ENCODE measurements at regions not wholly inside any gene's neighbourhood (a gene's known extent, or its start where the extent isn't known, plus 50 kb on each side); places are given as distances from the start of the nearest gene placed in this dataset.
A peak's percentile ranks its signal among the peaks of the same experiment; 100 is the strongest.

DNA sequence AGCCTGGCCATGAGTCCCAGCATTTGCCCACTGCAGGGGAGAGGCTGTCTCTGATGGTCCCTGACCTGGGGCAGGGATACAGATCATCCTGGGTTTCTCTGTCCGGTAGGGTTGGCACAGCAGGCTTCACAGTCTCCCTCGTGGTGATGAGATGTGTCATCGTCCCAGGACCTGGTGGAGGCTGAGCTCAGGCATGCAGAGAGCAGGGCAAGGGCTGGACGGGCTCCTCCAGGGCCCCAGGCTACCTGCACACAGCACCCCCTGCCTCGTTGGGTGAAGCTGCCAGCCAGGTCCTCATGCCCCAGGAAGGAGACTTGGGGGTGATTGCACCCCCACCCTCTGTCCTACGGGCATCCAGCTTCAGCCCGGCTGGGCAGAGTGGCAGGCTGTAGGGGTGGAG, 155.8 kb upstream of the GSE1 start:
- no peak for DNase-seq (ENCODE audit: low spot score)

DNA sequence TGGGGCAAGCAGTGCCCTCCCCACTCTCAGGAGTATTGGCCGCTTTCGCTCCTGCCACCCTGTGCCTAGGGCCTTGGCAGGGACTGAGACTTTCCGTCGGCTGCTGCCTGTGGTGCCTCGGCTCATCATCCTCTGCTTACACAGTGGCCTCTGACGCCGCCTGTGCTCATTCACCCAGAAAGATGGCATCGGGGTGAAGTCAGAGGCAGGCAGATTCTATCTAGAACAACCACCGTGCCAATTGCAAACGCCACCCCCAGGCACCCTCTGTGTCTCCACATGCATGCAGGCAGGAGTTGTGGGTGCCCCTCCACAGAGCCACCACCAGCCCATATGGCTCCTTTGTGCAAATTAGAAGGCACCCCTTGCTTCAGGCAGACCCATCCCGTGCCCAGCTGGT, 154.2 kb upstream of the GSE1 start:
- DNase-seq (ENCODE audit: low spot score): no peak

DNA sequence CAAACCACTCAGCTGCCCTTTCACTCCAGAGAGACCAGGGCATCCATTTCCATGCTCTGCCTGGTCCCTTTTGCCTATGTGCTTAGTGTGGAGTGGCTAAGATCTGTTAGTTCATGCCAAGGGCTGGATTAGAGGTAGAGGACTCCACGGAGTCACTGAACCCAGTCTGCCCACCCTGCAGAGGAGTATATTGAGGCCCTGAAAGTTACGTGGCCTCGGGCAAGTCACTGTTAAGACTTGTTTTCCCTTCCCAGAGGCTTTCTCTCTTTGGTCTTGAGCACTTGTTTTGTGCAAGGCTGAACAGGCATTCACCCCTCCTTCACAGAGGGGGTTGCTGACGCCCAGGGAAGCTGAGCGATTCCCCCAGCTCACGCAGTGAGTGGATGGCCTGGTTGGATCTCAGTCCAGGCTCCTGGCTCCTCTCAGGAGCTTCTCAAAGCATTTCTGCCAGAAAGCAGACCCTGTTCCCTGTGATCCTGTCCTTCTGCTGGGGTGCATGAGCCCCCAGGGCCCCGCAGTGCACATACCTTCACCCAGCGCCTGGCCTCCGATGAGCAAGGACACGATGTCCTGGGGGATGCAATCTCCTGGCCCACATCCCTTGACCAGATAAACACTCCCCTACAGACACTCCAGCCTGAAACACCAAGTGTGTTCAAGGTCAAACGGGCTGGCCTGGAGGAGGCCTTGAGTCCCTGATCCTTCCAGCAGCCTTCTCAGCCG, 153.4 kb upstream of the GSE1 start:
- DNase-seq (ENCODE audit: low spot score): no peak

DNA sequence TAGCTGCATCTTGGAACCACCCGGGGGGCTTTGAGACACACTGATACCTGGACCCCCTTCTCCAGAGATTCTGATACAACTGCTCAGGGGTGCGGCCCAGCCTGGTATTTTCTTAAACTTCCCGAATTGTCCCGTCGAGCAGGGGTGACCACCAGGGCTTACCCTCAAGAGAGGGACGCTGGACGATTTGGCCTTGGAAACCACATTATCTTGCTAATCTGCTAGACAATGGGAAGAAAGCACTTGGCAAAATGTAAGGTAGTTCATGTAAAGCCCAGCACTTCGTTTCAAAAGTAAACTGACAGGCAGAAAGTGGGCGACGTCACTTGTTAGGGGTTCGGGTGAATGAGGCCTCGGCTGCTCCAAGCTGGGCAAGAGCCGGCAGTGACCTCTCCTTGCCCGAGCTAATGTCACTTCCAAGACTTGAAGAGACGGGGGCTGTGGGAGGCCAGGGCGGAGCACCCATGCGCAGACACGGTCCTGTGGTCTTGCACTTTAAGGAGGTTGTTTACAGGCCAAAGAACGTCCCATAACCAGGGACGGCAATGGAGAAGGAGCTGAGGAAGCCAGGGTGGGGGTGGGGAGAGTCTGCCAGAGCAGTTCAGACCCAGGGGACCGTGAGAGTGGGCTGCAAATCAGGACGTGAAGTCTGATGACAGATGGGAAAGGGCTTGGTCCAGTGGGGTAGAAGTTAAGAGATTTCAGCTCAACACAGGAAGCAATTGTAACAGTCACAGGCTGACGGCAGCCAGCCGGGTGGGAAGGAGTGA, 152.7 kb upstream of the GSE1 start:
- DNase-seq (ENCODE audit: low spot score): no peak

DNA sequence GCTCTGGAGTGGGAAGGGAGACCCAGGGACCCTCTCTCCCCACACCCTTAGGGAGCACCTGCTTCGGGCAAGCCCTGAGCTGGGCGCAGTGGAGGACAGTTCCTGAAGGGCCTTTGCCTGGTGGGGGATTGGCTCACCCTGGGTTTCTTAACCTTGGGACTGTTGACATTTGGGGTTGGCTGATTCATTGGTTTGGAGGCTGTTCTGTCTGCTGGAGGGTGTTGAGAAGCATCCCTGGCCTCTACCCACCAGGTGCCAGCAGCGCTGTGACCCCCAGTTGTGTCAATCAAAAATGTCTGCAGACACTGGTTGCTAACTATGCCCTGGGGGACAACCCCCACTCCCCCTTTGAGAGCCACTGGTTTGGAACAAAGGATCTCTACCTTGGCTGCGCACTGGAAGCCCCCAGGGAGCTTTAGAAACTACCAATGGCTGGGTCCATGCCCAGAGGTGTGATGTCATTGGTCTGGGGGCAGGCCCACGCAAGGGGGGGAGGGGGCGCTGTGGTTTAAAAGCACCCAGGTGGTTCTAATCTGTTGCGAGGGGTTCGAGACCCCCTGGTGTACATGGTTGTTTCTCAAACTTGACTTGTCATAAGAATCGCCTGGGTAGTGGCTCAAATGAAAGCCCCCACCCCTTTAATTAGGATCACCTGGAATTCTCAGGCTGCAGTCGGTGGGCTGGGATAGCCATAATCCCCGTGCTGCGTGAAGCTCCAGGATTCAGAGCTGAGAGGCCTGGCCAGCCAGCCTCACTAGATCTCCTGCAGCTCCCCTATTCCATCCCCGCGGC, 151.9 kb upstream of the GSE1 start:
- no peak for DNase-seq (ENCODE audit: low spot score)

DNA sequence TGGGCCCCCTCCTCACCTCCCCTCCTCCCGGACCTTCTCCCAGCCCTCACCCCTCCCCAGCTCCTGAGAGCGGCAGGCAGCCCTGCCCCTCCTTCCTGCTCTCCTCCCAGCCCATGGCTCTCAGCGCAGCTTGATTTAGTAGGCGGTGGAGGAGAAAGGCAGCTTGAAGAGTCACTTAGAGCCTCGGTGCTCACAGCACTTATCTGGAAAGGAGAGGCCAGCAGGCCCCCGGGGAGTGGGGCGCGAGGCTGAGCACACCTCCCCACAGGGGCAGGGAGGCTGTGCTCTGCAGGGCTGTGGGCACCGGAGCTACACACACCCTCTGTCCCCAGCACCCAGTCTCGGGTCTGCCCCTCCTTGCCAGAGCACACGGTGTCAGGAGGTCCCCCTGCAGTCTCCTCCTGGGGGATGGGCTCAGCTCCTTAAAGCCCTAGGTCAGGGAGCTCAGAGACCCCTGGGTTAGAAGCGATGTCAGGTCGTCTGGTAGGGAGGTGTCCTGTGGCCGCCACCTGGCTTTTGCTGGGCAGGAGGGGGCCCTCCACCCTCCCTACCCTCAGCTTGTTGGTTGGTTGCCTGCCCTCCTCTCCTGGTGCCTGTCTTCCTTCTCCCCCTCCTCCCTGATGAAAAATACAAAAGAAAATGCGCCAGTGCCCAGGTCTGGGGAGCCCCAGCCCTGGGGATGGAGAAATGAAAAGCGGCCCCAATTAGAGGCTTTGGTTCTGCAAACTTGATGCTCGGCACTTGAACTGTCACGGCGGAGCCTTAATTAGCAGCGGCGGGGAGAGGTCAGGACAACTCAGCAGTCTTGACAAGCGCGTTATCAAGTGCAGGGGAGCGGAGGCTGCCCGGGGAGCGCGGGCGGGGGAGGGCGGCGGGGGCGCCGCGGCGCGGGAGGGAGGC, 151.1 kb upstream of the GSE1 start:
- peak; percentile 63 for DNase-seq (ENCODE audit: low spot score)

DNA sequence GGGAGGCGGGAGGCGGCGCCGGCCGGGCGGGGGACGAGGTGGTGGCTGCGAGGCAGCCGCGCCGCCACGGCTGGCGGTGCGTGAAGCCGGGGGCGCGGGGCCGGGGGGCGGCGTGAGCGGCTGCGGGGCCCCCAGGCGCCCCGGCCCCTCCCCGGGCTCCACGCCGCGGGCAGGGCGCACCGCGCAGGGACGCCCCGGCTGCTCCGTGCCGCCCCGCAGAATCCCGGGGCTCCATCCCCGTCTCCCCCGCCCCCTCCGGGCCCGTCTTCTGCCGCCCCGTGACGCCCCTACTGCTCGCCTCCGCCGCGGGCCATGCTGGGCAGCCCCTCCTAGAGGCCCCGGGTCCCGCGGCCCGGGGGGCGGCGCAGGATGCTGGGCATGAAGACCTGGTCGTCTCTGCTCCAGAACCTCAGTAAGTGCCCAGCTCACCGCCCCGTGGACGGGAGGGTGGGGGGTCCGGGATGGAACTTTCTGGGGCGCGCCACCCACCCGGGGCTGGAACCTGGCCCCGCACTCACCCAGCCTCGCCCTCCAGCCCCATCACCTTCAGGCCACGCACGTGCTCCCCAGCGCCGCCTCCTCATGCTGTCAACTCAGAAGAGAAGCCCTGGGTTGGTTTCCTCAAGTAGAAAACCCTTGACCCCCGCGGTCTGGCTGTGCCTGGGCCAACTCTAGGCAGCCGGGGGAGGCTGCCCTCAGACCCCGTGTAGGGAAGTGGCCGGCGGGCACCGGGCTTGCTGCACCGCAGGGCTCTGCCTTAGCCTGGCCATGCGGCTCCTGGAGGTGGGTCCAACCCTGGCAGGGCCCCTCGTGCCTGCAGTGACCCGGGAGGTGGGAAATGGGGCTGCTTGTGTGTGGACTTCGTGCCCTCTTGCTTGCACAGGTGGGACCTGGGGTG, 150.2 kb upstream of the GSE1 start:
- DNase-seq (ENCODE audit: low spot score): no peak

DNA sequence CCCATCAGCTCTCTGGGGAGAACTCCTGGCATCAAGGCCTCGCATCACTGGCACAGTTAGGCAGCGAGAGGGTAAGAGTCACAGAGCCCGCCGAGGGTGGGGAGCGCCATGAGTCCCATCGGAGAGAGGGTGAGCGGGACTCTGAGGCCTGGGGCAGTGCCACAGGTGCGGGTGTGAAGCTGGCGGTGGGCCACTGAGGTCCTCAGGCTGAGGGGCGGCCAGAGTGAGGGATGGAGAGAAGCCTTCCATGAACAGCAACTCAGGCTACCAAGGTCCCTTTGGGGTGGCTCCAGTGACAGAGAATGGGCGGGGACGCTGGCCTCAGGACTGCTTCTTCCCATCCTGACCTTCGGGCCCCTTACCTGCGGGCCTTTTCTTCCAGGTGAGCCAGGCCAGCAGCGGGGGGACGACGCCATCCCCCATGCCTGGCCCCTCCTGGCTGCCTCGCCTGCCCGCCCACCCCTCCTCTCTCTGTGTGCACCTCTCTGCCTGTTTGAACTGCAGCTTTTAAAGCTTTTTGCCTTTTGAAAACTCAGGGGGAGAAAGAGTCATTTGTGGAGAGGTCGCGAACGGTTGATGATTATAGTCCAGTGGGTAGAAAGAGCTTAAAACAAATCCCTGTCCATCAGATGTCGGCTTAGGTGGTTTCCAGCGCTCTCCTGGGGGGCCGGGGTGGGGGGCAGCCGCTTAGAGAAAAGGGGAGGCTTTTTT, 149.3 kb upstream of the GSE1 start:
- no peak for DNase-seq (ENCODE audit: low spot score)

DNA sequence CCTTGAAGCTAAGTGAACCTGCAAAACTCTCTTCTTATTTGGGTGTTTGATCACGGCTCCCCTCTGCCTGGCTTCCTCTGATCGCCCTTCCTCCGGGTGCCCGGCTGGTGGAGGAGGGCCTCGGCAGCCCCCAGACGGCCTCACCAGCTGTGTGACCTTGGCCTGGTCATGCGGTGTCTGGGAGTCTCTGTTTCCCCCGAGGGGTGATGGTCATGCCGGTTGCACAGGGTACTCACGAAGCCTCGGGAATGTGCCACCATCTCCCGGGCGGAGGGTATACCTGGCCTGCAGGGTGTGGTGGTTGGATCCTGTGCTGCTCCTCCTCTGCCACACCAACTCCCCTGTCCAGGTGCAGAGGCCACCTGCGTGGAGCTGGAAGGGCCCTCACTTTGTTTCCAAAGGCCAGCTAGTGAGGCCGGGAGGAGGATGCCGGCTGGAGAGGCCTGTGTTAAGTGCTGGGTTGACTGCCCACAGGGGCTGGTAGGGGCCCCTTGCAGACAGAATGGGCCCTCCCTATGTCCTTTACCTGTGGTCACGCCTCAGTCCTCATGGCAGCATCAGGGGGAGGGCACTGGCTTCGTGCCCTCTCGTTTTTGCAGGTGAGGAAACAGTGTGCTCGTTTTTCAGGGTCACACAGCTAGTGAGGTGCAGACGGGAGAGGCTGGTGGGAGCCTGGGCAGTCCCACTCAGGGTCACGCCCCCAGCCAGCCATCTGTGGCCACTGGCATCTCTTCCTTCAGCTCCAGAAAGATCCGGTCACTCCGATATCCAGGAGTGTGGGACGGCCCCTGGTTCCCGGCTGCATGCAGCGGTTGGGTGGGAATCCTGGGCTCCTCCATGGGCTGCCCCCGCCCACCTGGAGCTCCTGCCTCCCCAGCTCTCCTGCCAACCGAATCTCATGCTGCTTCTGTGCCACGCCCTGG, 148.5 kb upstream of the GSE1 start:
- no peak for DNase-seq (ENCODE audit: low spot score)

DNA sequence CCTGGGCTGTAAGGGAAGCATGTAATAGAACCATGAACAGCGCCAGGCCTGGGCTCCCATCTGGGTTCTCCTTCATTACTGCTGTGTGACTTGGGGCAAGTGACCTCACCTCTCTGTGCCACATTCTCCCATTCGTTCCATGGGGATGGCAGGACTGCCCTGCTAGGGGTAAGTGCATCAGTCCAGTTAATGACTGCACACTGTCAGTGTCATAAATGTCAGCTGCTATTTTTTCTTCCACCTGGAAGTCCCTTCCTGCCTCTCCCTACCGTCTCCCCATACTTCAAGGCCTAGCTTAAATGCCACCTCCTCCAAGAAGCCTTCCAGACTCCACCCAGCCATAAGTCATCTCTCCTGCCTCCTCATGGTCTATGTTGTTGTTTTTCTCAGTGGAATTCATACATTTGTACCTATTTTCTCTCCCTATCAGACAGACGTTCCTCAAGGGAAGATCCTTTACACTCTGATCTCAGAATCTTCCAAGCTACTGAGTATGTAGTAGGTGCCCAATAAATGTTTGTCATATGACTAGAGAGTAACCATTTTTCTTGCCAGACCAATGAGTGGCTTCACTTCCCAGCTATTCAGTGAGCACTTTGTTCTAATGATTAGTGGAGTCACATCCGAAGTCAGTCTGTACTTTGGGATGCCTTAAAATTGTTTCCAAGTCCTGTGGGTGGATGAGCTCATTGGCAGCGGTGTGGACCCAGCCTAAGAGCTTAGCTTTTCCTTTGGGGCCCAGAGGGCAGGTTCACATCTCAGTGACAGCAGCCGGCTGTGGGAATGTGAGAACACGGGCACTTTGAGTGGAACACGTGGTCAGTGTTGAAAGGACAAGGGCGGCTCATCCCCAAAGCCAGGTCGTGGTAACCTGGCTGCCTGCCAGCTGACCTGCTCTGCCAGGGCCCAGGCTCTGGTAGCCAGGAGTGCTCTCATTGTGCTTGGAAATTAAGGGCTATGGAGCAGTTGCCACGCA, 147.5 kb upstream of the GSE1 start:
- peak; percentile 7 for DNase-seq (ENCODE audit: low spot score)

DNA sequence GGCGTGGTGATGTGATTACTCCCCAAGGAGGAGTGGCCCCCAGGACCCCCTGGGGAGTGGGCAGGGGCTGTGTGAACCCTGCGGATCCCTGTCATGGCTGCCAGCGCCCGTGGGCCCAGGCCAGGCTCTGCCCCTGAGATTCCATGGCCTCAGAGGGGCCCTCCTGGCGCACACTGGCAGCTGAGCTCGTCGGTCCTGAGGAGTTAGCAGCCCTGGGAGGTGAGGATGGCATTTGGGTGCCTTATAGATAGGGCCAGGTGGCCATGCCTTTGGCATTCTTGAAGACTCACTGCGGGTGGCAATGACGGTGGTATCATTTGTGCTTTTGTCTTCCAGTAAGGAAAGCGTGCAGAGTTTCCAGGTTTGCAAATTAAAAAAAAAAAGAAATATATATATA, 146.8 kb upstream of the GSE1 start:
- DNase-seq (ENCODE audit: low spot score): no peak

DNA sequence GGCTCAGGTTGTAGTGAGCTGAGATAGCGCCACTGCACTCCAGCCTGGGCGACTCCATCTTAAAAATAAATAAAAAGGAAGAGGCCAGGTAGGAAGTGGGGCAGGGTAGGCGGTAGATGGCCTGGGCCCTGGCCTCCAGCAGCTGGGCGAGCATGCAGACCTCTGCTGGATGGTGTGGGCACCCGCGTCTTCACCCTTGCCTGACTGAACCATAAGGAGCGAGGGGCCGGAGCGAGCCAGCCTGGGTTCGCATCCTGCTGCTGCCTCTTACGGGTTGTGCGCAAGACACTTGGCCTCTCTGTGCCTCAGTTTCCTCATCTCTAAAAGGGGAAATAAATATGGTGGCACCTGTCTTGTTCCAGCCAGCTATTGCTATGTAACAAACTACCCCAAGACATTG, 146.1 kb upstream of the GSE1 start:
- DNase-seq (ENCODE audit: low spot score): no peak

DNA sequence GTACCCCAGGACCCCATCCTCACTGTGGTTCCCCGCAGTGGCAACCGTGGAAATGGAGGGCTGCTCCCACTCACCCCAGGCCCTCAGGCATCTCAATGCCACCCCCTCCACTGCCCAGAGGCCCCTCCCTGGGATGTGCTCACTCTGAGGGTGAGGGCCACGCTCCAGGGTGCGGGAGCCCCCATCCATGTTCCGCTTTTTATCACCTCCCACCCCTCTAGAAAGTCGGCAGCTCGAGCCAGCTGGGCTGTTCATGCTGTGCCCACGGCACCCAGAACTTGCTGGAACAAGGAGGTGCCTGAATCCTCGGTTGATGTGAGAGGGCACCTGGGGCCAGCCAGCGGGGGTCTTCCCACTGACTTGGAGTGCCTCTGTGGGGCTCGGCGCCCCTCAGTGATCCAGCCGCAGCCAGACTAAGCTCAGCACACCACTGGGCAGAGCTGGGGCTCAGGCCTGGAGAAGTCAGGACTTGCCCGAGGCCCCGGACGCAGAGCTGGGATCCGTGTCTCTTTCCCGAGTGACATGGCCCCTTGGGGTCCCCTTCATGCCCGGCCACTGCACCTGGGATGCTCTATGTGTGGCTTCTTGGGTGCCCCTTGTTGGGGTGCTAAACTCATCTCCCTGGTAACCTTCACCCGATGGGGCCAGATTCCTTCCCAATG, 143.1 kb upstream of the GSE1 start:
- no peak for DNase-seq (ENCODE audit: low spot score)

DNA sequence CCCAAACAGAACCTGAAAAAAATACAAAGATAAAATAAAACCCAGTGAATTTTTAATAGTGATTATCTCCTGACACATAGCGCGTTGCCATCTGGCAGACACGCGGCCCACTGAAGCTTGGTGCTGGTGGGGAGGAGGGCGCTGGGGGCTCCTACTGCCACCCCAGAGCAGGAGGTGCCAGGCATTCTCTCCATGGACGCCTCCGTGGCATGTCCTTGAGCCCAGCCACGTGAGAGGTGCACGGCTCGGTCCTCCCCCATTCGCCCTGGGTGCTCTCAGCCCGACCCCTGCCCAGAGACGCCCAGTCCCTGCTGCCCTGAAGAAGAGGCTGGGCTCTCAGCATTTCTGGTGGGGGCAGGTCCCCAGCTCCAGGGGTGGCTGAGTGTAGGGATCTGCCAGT, 142.2 kb upstream of the GSE1 start:
- DNase-seq (ENCODE audit: low spot score): no peak

DNA sequence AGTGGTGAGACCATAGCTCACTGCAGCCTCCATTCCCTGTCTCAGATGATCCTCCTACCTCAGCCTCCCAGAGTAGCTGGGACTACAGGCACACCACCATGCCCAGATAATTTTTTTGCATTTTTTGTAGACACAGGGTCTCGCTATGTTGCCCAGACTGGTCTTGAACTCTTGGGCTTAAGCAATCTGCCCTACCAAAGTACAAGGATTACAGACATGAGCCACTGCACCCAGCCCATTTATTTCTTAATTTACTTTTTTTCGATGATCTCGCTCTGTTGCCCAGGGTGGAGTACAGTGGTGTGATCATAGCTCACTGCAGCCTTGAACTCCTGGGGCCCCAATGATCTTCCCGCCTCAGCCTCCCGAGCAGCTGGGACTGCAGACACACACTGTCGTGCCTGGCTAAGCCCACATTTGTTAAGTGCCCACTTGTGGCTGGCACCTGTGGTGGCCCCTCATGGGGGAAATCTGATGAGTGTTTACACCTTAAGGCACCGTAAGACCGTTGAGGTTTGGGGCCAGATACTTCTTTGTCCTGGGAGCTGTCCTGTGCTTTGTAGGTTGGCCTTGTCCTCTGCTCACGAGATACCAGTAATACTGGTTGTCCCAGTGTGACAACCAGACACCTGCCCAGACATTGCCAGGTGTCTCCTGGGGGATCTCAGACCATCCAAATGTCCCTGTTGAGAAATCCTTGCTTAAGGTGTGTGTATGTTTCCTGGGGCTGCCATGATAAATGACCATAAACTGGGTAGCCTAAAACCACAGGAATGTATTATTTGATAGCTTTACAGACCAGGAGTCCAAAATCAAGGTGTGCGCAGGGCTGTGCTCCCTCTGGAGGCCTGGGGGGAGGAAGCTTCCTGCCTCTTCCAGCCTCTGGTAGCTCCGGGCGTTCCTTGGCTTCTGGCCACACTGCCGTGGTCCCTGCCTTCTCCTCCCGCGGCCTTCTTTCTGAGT, 141.4 kb upstream of the GSE1 start:
- DNase-seq (ENCODE audit: low spot score): no peak

DNA sequence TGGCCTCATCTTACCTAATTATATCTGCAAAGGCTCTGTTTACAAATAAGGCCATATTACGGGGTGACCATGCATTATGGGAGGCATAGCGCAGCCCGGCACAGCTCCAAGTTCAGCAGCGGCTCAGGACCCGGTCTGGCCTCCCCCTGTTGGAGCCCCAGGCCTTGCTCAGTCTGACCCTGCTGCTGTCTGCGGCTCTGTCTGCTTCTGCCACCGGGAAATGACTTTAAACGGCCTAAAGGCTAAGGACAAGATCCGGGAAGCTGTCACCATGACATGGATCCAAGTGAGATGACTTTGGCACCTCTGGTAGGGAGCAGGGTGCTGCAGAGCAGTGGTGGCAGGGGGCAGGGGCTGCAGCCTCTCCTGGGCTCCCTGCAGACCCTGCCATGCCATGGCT, 140.6 kb upstream of the GSE1 start:
- no peak for DNase-seq (ENCODE audit: low spot score)

Data from hematopoietic multipotent progenitor cell treated with erythropoietin and hydrocortisone succinate and interleukin-3 and kit ligand, for 17 days (in vitro differentiated cells).